Chondrocyte (in vitro differentiated cells): ENCODE measurements at regions not wholly inside any gene's neighbourhood (a gene's known extent, or its start where the extent isn't known, plus 50 kb on each side); places are given as distances from the start of the nearest gene placed in this dataset.

Experiments used
- DNase-seq: peaks from one replicate; pipeline ENCODE4 v3.0.0; 2021; ENCODE audit warnings: mixed read lengths, low spot score
- H3K27ac Mint-ChIP-seq: one replicate; pipeline ENCODE4 v1.8.0; 2021; ENCODE audit warnings: mild to moderate bottlenecking, moderate library complexity, mixed read lengths; ENCODE audit not compliant: unreplicated experiment
- H3K27me3 Mint-ChIP-seq: 2 replicates; pipeline ENCODE4 v1.8.0; 2021; ENCODE audit warnings: low read depth, mixed read lengths
- H3K36me3 Mint-ChIP-seq: 2 replicates; pipeline ENCODE4 v1.8.0; 2021; ENCODE audit warnings: low read depth, mixed read lengths
- H3K4me1 Mint-ChIP-seq: 2 replicates; pipeline ENCODE4 v1.8.0; 2021; ENCODE audit warnings: low read depth, mild to moderate bottlenecking, mixed read lengths
- H3K4me3 Mint-ChIP-seq: one replicate; pipeline ENCODE4 v1.8.0; 2021; ENCODE audit warnings: mild to moderate bottlenecking, moderate library complexity, mixed read lengths; ENCODE audit not compliant: unreplicated experiment
- H3K9me3 Mint-ChIP-seq: 2 replicates; pipeline ENCODE4 v1.8.0; 2021; ENCODE audit warnings: low read depth, mixed read lengths
- CTCF ChIP-seq: fragments of 200-600 bp; sonication (generic); IDR thresholded peaks from 2 replicates; pipeline ENCODE4 v1.5.0; 2021; ENCODE audit warnings: antibody characterized with exemption, mild to moderate bottlenecking, moderate library complexity

DNA sequence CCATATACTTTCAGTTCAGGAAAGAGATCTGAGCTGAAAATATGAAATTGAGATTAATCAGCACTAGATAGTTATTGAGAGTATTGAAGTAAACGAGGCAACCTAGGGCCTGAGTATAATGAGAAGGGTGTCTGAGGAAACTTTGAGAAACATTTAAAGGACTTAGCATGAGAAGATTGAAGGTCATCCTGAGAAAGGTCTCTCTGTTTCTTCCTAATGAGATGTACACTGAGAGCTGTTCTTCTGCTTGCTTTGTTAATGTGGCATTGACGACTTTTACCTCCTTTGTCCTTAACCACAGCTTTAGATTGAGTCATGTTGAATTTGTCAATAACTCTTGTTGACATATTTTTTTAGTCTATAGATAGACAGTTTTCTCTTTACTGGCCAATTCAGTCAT, 145.1 kb upstream of the ACTBL2 start:
- no peaks in the 10 kb centered on the region for H3K27me3 Mint-ChIP-seq
- no peak for TF ChIP-seq CTCF
- peaks cover 4% of the 10 kb centered on the region for H3K9me3 Mint-ChIP-seq
- H3K36me3 Mint-ChIP-seq: no peaks in the 10 kb centered on the region
- no peak for DNase-seq
- H3K4me3 Mint-ChIP-seq: no peak overlapping the region
- H3K4me1 Mint-ChIP-seq: peaks cover 10% of the 10 kb centered on the region
- no peak overlapping the region for H3K27ac Mint-ChIP-seq

DNA sequence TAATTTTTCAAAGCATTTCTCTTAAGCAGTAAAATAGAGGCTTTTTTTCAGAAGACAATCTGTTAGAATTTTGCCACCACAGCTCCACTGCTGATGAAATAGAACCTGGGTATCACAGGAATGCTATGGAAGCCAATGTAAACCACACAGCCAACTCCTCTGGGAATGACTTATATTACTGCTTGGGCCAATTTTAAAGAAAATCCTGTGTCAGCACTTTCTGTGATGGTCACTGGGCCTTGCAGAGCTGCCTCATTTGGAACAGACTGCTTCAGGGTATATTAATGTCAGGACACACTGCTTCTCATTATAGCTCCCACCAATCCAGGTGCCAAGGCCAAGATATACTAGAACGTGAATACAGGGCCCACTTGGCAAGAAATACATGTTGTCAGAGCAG, 144.1 kb upstream of the ACTBL2 start:
- H3K27me3 Mint-ChIP-seq: no peaks in the 10 kb centered on the region
- H3K4me1 Mint-ChIP-seq: peaks cover 10% of the 10 kb centered on the region
- H3K9me3 Mint-ChIP-seq: peaks cover 4% of the 10 kb centered on the region
- TF ChIP-seq CTCF: no peak
- no peak overlapping the region for H3K27ac Mint-ChIP-seq
- no peak for DNase-seq
- no peaks in the 10 kb centered on the region for H3K36me3 Mint-ChIP-seq
- H3K4me3 Mint-ChIP-seq: no peak overlapping the region

DNA sequence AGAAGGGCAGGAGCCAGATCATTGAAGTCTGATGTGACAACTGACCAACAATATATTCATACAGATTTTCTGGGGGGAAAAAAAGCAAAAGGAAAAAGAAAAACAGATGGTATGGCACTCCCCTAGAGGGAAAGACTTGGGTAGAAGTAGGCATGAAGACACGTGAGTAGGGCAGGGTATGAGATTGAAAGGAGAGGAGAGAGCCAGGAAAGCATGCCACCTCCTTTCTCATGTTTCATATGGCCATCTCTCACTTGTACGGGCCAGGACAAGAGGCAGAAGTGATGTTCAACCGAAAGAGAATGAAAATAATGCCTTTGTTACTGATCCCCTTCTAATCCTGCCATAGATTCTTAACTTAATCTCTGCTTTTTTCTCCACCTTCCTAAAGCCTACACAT, 139.0 kb upstream of the ACTBL2 start:
- H3K27me3 Mint-ChIP-seq: no peaks in the 10 kb centered on the region
- H3K9me3 Mint-ChIP-seq: peaks cover 11% of the 10 kb centered on the region
- H3K36me3 Mint-ChIP-seq: peaks cover 2% of the 10 kb centered on the region
- TF ChIP-seq CTCF: no peak
- no peak overlapping the region for H3K4me3 Mint-ChIP-seq
- DNase-seq: no peak
- no peak overlapping the region for H3K27ac Mint-ChIP-seq
- peaks cover 6% of the 10 kb centered on the region for H3K4me1 Mint-ChIP-seq

GRCh38 chr5:57618767-57619381, 136.3 kb upstream of the ACTBL2 start:
- TF ChIP-seq CTCF: no peak
- peaks cover 2% of the 10 kb centered on the region for H3K36me3 Mint-ChIP-seq
- H3K27ac Mint-ChIP-seq: no peak overlapping the region
- no peak overlapping the region for H3K4me3 Mint-ChIP-seq
- DNase-seq: no peak
- H3K9me3 Mint-ChIP-seq: peaks cover 9% of the 10 kb centered on the region
- H3K4me1 Mint-ChIP-seq: peaks cover 3% of the 10 kb centered on the region
- H3K27me3 Mint-ChIP-seq: no peaks in the 10 kb centered on the region

DNA sequence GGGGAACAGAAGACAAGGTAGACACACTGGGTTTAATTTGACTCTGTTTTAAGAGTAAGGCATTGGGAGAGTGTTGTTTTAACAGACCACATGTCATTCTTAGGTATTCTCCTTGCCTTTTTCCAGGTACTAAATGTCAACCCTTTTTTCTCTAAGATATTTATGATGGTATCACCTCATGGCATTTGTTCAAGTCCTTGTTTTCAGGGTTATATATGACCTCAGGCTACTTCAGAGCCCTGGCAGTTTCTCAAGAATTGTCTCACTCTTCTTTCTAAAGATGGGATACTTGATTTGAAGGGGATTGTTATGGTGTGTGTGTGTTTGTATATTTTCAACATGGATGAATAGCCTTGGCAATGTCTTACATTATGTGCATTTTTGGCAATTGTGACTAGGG, 131.1 kb upstream of the ACTBL2 start:
- H3K9me3 Mint-ChIP-seq: no peaks in the 10 kb centered on the region
- TF ChIP-seq CTCF: no peak

More for the DNA sequence above, 131.1 kb upstream of the ACTBL2 start:
- peaks cover 3% of the 10 kb centered on the region for H3K4me1 Mint-ChIP-seq
- H3K36me3 Mint-ChIP-seq: no peaks in the 10 kb centered on the region
- no peaks in the 10 kb centered on the region for H3K27me3 Mint-ChIP-seq
- H3K4me3 Mint-ChIP-seq: no peak overlapping the region
- no peak overlapping the region for H3K27ac Mint-ChIP-seq
- no peak for DNase-seq
